Astrocyte (in vitro differentiated cells and primary cell): ENCODE measurements at regions not wholly inside any gene's neighbourhood (a gene's known extent, or its start where the extent isn't known, plus 50 kb on each side); places are given as distances from the start of the nearest gene placed in this dataset.

Experiments
- DNase-seq: peaks from one replicate; pipeline ENCODE4 v3.0.0-alpha.2; 2010; ENCODE audit warnings: low read depth
- FAIRE-seq: peaks from 2 replicates; lab custom pipeline; 2011; peaks lifted over from hg19 to GRCh38; lab: Jason Lieb, UNC
- H2AFZ ChIP-seq: 2 replicates; pipeline ENCODE4 v1.6.0; 2012; ENCODE audit warnings: low read depth, low read length, inconsistent platforms
- H3K27ac ChIP-seq: 2 replicates; pipeline ENCODE4 v1.5.1; 2011; ENCODE audit warnings: low read depth, low read length, inconsistent platforms
- H3K27me3 ChIP-seq: 2 replicates; pipeline ENCODE4 v1.6.0; 2011; ENCODE audit warnings: low read length, inconsistent platforms; ENCODE audit not compliant: insufficient read depth
- H3K36me3 ChIP-seq: 2 replicates; pipeline ENCODE4 v1.5.1; 2011; ENCODE audit warnings: low read length, inconsistent platforms; ENCODE audit not compliant: insufficient read depth
- H3K4me1 ChIP-seq: 2 replicates; pipeline ENCODE4 v1.5.1; 2011; ENCODE audit warnings: low read length, inconsistent platforms; ENCODE audit not compliant: insufficient read depth
- H3K4me2 ChIP-seq: 2 replicates; pipeline ENCODE4 v1.6.0; 2012; ENCODE audit warnings: low read length, inconsistent platforms
- H3K4me3 ChIP-seq: 2 replicates; pipeline ENCODE4 v1.5.1; 2011; ENCODE audit warnings: low read depth, mild to moderate bottlenecking, low read length, inconsistent platforms; ENCODE audit not compliant: insufficient read depth
- H3K79me2 ChIP-seq: 2 replicates; pipeline ENCODE4 v1.6.0; 2012; ENCODE audit warnings: mild to moderate bottlenecking, low read length, inconsistent platforms; ENCODE audit not compliant: insufficient read depth
- H3K9ac ChIP-seq: 2 replicates; pipeline ENCODE4 v1.6.0; 2012; ENCODE audit warnings: mild to moderate bottlenecking, low read length, inconsistent platforms
- H3K9me3 ChIP-seq: 2 replicates; pipeline ENCODE4 v1.5.1; 2012; ENCODE audit warnings: low read depth, mild to moderate bottlenecking, low read length, inconsistent platforms; ENCODE audit not compliant: insufficient read depth
- H4K20me1 ChIP-seq: 2 replicates; pipeline ENCODE4 v1.6.0; 2012; ENCODE audit warnings: low read length, inconsistent platforms; ENCODE audit not compliant: insufficient read depth
- H3K27ac Mint-ChIP-seq: one replicate; pipeline ENCODE4 v1.8.0; 2021; ENCODE audit warnings: mild to moderate bottlenecking, mixed read lengths; ENCODE audit not compliant: unreplicated experiment
- H3K27me3 Mint-ChIP-seq: one replicate; pipeline ENCODE4 v1.8.0; 2021; ENCODE audit warnings: low read depth, mixed read lengths; ENCODE audit not compliant: unreplicated experiment
- H3K36me3 Mint-ChIP-seq: one replicate; pipeline ENCODE4 v1.8.0; 2021; ENCODE audit warnings: low read depth, mixed read lengths; ENCODE audit not compliant: unreplicated experiment
- H3K4me1 Mint-ChIP-seq: one replicate; pipeline ENCODE4 v1.8.0; 2021; ENCODE audit warnings: low read depth, mixed read lengths; ENCODE audit not compliant: unreplicated experiment
- H3K4me3 Mint-ChIP-seq: one replicate; pipeline ENCODE4 v1.8.0; 2021; ENCODE audit warnings: mild to moderate bottlenecking, moderate library complexity, mixed read lengths; ENCODE audit not compliant: unreplicated experiment
- H3K9me3 Mint-ChIP-seq: one replicate; pipeline ENCODE4 v1.8.0; 2021; ENCODE audit warnings: mild to moderate bottlenecking, mixed read lengths; ENCODE audit not compliant: unreplicated experiment
- EZH2 ChIP-seq: IDR thresholded peaks from 2 replicates; pipeline ENCODE4 v1.6.1; 2012; ENCODE audit warnings: mild to moderate bottlenecking, low read length, inconsistent platforms; ENCODE audit not compliant: insufficient read depth
- TF ChIP-seq, protein P1 (sequence below): IDR thresholded peaks from 2 replicates; pipeline ENCODE4 v1.5.1; 2011; ENCODE audit warnings: low read depth, mild to moderate bottlenecking, inconsistent platforms, low read length, moderate library complexity; ENCODE audit not compliant: insufficient read depth

DNA sequence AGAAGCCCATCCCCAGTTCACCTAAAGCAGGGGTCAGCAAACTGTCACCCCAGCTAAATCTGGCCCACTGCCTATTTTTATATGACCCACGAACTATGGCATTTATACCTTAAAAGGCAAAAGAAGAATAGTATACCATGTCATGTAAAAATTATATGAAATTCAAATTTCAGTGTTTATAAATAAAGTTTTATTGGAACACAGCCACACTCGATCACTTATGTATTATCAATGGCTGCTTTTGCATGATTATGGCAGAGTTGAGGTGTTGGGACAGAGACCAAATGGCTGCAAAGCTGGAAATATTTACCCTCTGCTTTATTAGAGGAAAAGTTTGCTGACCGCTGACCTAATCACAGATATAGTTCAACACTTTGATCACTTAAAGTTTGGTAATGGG lies 59.2 kb upstream of the GATB start:
- no peak overlapping the region for H2AFZ ChIP-seq
- no peak overlapping the region for H3K9ac ChIP-seq
- Mint-ChIP-seq H3K4me1 (peaks cover 7% of the 10 kb centered on the region), H3K4me3 (no peak overlapping the region), H3K9me3 (peaks cover 10% of the 10 kb centered on the region), H3K27me3 (no peaks in the 10 kb centered on the region), H3K27ac (no peak overlapping the region), H3K36me3 (peaks cover 3% of the 10 kb centered on the region)
- H3K36me3 ChIP-seq = no peaks in the 10 kb centered on the region
- DNase-seq (no peak), FAIRE-seq (no peak)
- no peak overlapping the region for H3K4me3 ChIP-seq
- H3K9me3 ChIP-seq = no peaks in the 10 kb centered on the region
- H3K79me2 ChIP-seq = no peaks in the 10 kb centered on the region
- H3K4me2 ChIP-seq = no peak overlapping the region
- H3K4me1 ChIP-seq = no peaks in the 10 kb centered on the region
- peaks cover 3% of the 10 kb centered on the region for H3K27me3 ChIP-seq
- H4K20me1 ChIP-seq = no peaks in the 10 kb centered on the region
- H3K27ac ChIP-seq = no peak overlapping the region
- no peak for TF ChIP-seq EZH2
- TF ChIP-seq, protein P1, sequence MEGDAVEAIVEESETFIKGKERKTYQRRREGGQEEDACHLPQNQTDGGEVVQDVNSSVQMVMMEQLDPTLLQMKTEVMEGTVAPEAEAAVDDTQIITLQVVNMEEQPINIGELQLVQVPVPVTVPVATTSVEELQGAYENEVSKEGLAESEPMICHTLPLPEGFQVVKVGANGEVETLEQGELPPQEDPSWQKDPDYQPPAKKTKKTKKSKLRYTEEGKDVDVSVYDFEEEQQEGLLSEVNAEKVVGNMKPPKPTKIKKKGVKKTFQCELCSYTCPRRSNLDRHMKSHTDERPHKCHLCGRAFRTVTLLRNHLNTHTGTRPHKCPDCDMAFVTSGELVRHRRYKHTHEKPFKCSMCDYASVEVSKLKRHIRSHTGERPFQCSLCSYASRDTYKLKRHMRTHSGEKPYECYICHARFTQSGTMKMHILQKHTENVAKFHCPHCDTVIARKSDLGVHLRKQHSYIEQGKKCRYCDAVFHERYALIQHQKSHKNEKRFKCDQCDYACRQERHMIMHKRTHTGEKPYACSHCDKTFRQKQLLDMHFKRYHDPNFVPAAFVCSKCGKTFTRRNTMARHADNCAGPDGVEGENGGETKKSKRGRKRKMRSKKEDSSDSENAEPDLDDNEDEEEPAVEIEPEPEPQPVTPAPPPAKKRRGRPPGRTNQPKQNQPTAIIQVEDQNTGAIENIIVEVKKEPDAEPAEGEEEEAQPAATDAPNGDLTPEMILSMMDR = no peak

- Histone ChIP-seq H3K4me3 (no peak overlapping the region), H3K9ac (no peak overlapping the region), H3K79me2 (no peaks in the 10 kb centered on the region), H3K36me3 (no peaks in the 10 kb centered on the region), H3K4me1 (peaks cover 17% of the 10 kb centered on the region), H4K20me1 (no peaks in the 10 kb centered on the region), H3K9me3 (peaks cover 3% of the 10 kb centered on the region), H3K27ac (no peak overlapping the region), H3K4me2 (no peak overlapping the region), H3K27me3 (no peaks in the 10 kb centered on the region), H2AFZ (no peak overlapping the region)
- FAIRE-seq = no peak
- Mint-ChIP-seq H3K27ac (no peak overlapping the region), H3K4me3 (no peak overlapping the region), H3K9me3 (peaks cover 4% of the 10 kb centered on the region), H3K36me3 (no peaks in the 10 kb centered on the region), H3K4me1 (peaks cover 11% of the 10 kb centered on the region), H3K27me3 (peaks cover 2% of the 10 kb centered on the region)
- DNase-seq = no peak
- TF ChIP-seq, protein P1 = no peak
- no peak for TF ChIP-seq EZH2
These were observed 50.6 kb upstream of the GATB start for GRCh38 chr4:151811403-151811802.
